ENCODE measurements at regions not wholly inside any gene's neighbourhood (a gene's known extent, or its start where the extent isn't known, plus 50 kb on each side); places are given as distances from the start of the nearest gene placed in this dataset.
"Not testable (repeated sequence)": the region's sequence is repeated elsewhere in the genome, so short reads cannot be mapped to it uniquely, and the experiment has no call there.

- no peak for ATAC-seq
- H3K4me3 Mint-ChIP-seq: no peak overlapping the region
- DNase-seq (ENCODE audit: low spot score): no peak
- no peak overlapping the region for H3K27ac Mint-ChIP-seq
- no peaks in the 10 kb centered on the region for H3K4me1 Mint-ChIP-seq (ENCODE audit: low read depth in 2 of 2)
- no peaks in the 10 kb centered on the region for H3K9me3 Mint-ChIP-seq
- H3K27me3 Mint-ChIP-seq: peaks cover 8 to 22% of the 10 kb centered on the region in 2 donors
- no peaks in the 10 kb centered on the region for H3K36me3 Mint-ChIP-seq
Measured at GRCh38 chrX:47722260-47722659, 63.3 kb upstream of the UXT start.

DNA sequence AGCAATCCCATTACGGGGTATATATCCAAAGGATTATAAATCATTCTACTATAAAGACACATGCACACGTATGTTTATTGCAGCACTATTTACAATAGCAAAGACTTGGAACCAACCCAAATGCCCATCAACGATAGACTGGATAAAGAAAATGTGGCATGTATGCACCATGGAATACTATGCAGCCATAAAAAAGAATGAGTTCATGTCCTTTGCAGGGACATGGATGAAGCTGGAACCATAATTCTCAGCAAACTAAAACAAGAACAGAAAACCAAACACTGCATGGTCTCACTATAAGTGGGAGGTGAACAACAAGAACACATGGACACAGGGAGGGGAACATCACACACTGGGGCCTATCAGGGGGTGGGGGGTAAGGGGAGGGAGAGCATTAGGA is 56.1 kb upstream of the UXT start:
- not testable (repeated sequence) for DNase-seq (ENCODE audit: low spot score); H3K9me3 Mint-ChIP-seq; H3K4me3 Mint-ChIP-seq; H3K4me1 Mint-ChIP-seq (ENCODE audit: low read depth in 2 of 2); H3K27me3 Mint-ChIP-seq; H3K27ac Mint-ChIP-seq; H3K36me3 Mint-ChIP-seq; ATAC-seq

GRCh38 chrX:47712675-47713074 is 53.7 kb upstream of the UXT start:
- not testable (repeated sequence) for ATAC-seq; H3K4me3 Mint-ChIP-seq; H3K4me1 Mint-ChIP-seq (ENCODE audit: low read depth in 2 of 2); DNase-seq (ENCODE audit: low spot score); H3K9me3 Mint-ChIP-seq; H3K36me3 Mint-ChIP-seq; H3K27ac Mint-ChIP-seq
- peaks cover 5 to 14% of the 10 kb centered on the region in 2 donors for H3K27me3 Mint-ChIP-seq

DNA sequence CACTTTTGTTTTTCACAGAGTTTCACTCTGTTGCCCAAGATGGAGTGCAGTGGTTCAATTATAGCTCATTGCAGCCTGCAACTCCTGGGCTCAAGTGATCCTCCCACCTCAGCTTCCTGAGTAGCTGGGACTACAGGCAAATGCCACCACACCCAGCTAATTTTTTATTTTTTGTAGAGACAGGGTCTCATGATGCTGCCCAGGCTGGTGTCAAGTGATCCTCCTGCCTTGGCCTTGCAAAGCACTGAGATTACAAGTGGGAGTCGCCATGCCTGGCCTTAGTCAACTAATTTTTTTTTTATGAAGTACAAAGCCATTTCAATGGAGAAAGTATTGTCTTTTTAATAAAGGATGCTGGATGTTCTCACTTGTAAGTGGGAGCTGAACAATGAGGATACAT is 51.3 kb upstream of the UXT start:
- no peaks in the 10 kb centered on the region for H3K36me3 Mint-ChIP-seq
- H3K9me3 Mint-ChIP-seq: no peaks in the 10 kb centered on the region

More for the DNA sequence above, 51.3 kb upstream of the UXT start:
- Mint-ChIP-seq H3K4me1 (ENCODE audit: low read depth in 2 of 2) (no peaks in the 10 kb centered on the region), H3K4me3 (no peak overlapping the region), H3K27me3 (peaks cover 17 to 29% of the 10 kb centered on the region in 2 donors), H3K27ac (no peak overlapping the region)
- no peak for ATAC-seq
- DNase-seq (ENCODE audit: low spot score): no peak
